GM23338 (cell line): ENCODE measurements at regions not wholly inside any gene's neighbourhood (a gene's known extent, or its start where the extent isn't known, plus 50 kb on each side); places are given as distances from the start of the nearest gene placed in this dataset.

Experiments used
- ATAC-seq: fragments of 200-7000 bp; cut with Tn5 transposase; 3 replicates; pipeline ENCODE4 v1.9.1; 2020
- DNase-seq: peaks from one replicate; pipeline ENCODE4 v3.0.0-alpha.2; 2015; ENCODE audit warnings: low spot score
- H2AFZ ChIP-seq: fragments of 200-600 bp; sonication (generic); 2 replicates; pipeline ENCODE4 v1.8.0; 2016; ENCODE audit warnings: antibody characterized with exemption, mild to moderate bottlenecking, moderate library complexity
- H3F3A ChIP-seq: fragments of 200-600 bp; sonication (generic); replicated peaks from 2 replicates; pipeline ENCODE4 v1.8.0; 2017; ENCODE audit warnings: antibody characterized with exemption, mixed run types, low read depth
- H3K27ac ChIP-seq: fragments of 200-600 bp; sonication (generic); 2 replicates; pipeline ENCODE4 v1.6.1; 2016; ENCODE audit warnings: low read depth
- H3K27me3 ChIP-seq: fragments of 200-600 bp; sonication (generic); 2 replicates; pipeline ENCODE4 v1.8.0; 2016; ENCODE audit warnings: mild to moderate bottlenecking, mixed run types, moderate library complexity; ENCODE audit not compliant: insufficient read depth
- H3K36me3 ChIP-seq: fragments of 200-600 bp; sonication (generic); 2 replicates; pipeline ENCODE4 v1.8.0; 2016; ENCODE audit warnings: mild to moderate bottlenecking; ENCODE audit not compliant: insufficient read depth
- H3K4me1 ChIP-seq: fragments of 200-600 bp; sonication (generic); 2 replicates; pipeline ENCODE4 v1.8.0; 2016; ENCODE audit warnings: mild to moderate bottlenecking, moderate library complexity; ENCODE audit not compliant: insufficient read depth
- H3K4me2 ChIP-seq: fragments of 200-600 bp; sonication (generic); 2 replicates; pipeline ENCODE4 v1.7.1; 2017; ENCODE audit warnings: mixed run types
- H3K4me3 ChIP-seq: fragments of 200-600 bp; sonication (generic); 2 replicates; pipeline ENCODE4 v1.6.1; 2016; ENCODE audit warnings: mixed run types
- H3K79me2 ChIP-seq: fragments of 200-600 bp; sonication (generic); replicated peaks from 2 replicates; pipeline ENCODE4 v1.8.0; 2017; ENCODE audit warnings: mild to moderate bottlenecking; ENCODE audit not compliant: insufficient read depth
- H3K9me2 ChIP-seq: fragments of 200-600 bp; sonication (generic); 2 replicates; pipeline ENCODE4 v1.8.0; 2017; ENCODE audit not compliant: insufficient read depth
- H4K20me1 ChIP-seq: fragments of 200-600 bp; sonication (generic); replicated peaks from 2 replicates; pipeline ENCODE4 v1.8.0; 2017; ENCODE audit warnings: mild to moderate bottlenecking; ENCODE audit not compliant: insufficient read depth
- H3K27ac Mint-ChIP-seq: 2 replicates; pipeline ENCODE4 v1.8.0; 2020; ENCODE audit warnings: inconsistent platforms, mild to moderate bottlenecking, moderate library complexity, mixed read lengths
- H3K27me3 Mint-ChIP-seq: 3 replicates; pipeline ENCODE4 v1.8.0; 2022; ENCODE audit warnings: low read depth, mild to moderate bottlenecking, moderate library complexity, mixed read lengths, inconsistent platforms; ENCODE audit not compliant: insufficient read depth, poor library complexity
- H3K36me3 Mint-ChIP-seq: 3 replicates; pipeline ENCODE4 v1.8.0; 2021; ENCODE audit warnings: low read depth, mild to moderate bottlenecking, inconsistent platforms, moderate library complexity, mixed read lengths
- H3K4me1 Mint-ChIP-seq: 3 replicates; pipeline ENCODE4 v1.8.0; 2020; ENCODE audit warnings: mild to moderate bottlenecking, inconsistent platforms, mixed read lengths
- H3K4me3 Mint-ChIP-seq: 3 replicates; pipeline ENCODE4 v1.8.0; 2021; ENCODE audit warnings: moderate library complexity, mild to moderate bottlenecking, inconsistent platforms, mixed read lengths
- H3K9me3 Mint-ChIP-seq: 3 replicates; pipeline ENCODE4 v1.8.0; 2020; ENCODE audit warnings: moderate library complexity, mild to moderate bottlenecking, inconsistent platforms, mixed read lengths
- CREB1 ChIP-seq: fragments of 250-450 bp; sonication (Bioruptor Pico); IDR thresholded peaks from 2 replicates; pipeline ENCODE4 v1.5.0; 2020; ENCODE audit warnings: low read depth, mild to moderate bottlenecking, moderate library complexity
- CTCF ChIP-seq, 2 experiments: fragments of 200-600 bp in 1 of 2; sonication (generic) in 1 of 2; conservative IDR thresholded peaks; 2 replicates each; pipeline versions ENCODE4 v1.5.1 to v1.6.1; 2016 to 2017; ENCODE audit warnings: antibody characterized with exemption in 2 of 2, low read depth in 2 of 2, mild to moderate bottlenecking in 2 of 2, moderate library complexity in 1 of 2
- ETS1 ChIP-seq: IDR thresholded peaks from 2 replicates; pipeline ENCODE4 v1.6.1; 2016; ENCODE audit warnings: antibody characterized with exemption
- EZH2 ChIP-seq: fragments of 200-600 bp; sonication (generic); IDR thresholded peaks from one replicate; pipeline ENCODE4 v1.8.0; 2017; ENCODE audit warnings: antibody characterized with exemption, mild to moderate bottlenecking, low read depth; ENCODE audit not compliant: unreplicated experiment
- EZH2phosphoT487 ChIP-seq: fragments of 200-600 bp; sonication (generic); IDR thresholded peaks from one replicate; pipeline ENCODE4 v1.8.1; 2018; ENCODE audit warnings: antibody characterized with exemption; ENCODE audit not compliant: unreplicated experiment
- JUNB ChIP-seq: IDR thresholded peaks from one replicate; pipeline ENCODE4 v1.6.1; 2016; ENCODE audit warnings: antibody characterized with exemption; ENCODE audit not compliant: unreplicated experiment
- POLR2AphosphoS5 ChIP-seq: IDR thresholded peaks from 2 replicates; pipeline ENCODE4 v1.6.1; 2016; ENCODE audit warnings: antibody characterized with exemption, low read depth
- ZNF462 ChIP-seq: fragments of 250-450 bp; sonication (Bioruptor Pico); IDR thresholded peaks from 2 replicates; pipeline ENCODE4 v1.5.0; 2020; ENCODE audit warnings: mild to moderate bottlenecking, moderate library complexity

GRCh38 chr4:158333820-158334219, 123.5 kb downstream of the TMEM144 start:
- Mint-ChIP-seq H3K36me3 (no peaks in the 10 kb centered on the region), H3K9me3 (peaks cover 5% of the 10 kb centered on the region; the same call in 2 of the 3 replicates), H3K27me3 (no peaks in the 10 kb centered on the region), H3K27ac (no peak overlapping the region), H3K4me3 (no peak overlapping the region), H3K4me1 (peaks cover 16% of the 10 kb centered on the region)
- Histone ChIP-seq H2AFZ (peak overlapping the region; percentile 9; the same call in 1 of the 2 replicates), H3K4me3 (no peak overlapping the region), H3K36me3 (no peaks in the 10 kb centered on the region), H3K79me2 (no peaks in the 10 kb centered on the region), H3K27me3 (no peaks in the 10 kb centered on the region), H3K9me2 (no peaks in the 10 kb centered on the region), H3K27ac (no peak overlapping the region), H3F3A (no peaks in the 10 kb centered on the region), H4K20me1 (no peaks in the 10 kb centered on the region), H3K4me2 (no peak overlapping the region), H3K4me1 (0 out of 2 replicates have a peak, but pooled peaks cover 5% of the 10 kb centered on the region)
- ATAC-seq (peak; percentile 48), DNase-seq (peak; percentile 24)
- TF ChIP-seq ZNF462 (CRISPR knock-in tag) (peak; percentile 95), CTCF (conservative IDR thresholded peaks at IDR 0.05; ENCODE audit: low read depth in 2 of 2) (no peak), CREB1 (CRISPR knock-in tag) (no peak), JUNB (no peak), EZH2 (no peak), ETS1 (no peak), EZH2phosphoT487 (no peak), POLR2AphosphoS5 (no peak)
